NCI-H2227 treated with DMSO at 0.1 percent for 48 hours (cell line): ENCODE measurements at regions not wholly inside any gene's neighbourhood (a gene's known extent, or its start where the extent isn't known, plus 50 kb on each side); places are given as distances from the start of the nearest gene placed in this dataset.

Experiments used
- DNase-seq: peaks from one replicate; lab custom pipeline; 2025; lab: John Stamatoyannopoulos, UW

DNA sequence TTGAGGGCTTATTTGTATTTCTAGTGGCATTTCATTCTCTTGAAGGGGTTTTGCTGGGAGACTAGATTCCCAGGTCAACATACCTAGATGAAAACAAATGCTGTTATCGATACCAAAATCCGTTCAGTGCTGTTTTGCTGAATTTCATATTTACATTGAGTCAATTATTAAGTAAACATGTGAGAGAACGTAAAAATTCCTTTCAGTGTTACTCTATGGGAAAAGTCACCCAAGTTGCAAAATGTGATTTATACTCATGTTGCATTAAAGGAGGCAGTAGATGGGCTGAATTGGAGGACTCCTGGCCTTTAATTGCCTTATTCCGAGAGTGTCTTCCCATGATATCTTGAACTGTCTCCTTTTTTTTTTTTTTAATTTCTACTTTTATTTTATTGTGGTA lies 1011.3 kb upstream of the NR2F2 start:
- no peak for DNase-seq

- DNase-seq: no peak
These were observed 1006.7 kb upstream of the NR2F2 start for GRCh38 chr15:95323796-95324195.

DNA sequence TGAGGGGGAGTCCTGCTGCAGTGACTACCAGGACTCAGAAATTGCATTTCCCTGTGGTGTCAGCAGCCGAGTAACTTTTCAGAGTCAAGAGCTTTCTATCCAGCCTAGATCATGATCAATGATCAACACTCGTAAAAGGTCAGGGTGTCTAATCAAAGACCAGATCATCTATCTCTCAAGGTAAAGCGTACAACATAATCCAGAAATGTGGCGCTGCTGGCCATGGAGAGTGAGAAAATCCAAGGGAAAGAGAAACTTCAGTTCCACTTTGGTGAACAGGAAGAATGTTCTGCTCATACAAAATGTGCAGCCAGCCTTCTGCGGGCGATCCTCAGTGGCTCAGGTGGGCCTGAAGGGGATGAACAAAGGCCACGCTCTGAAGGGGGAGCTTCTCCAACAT lies 1005.8 kb upstream of the NR2F2 start:
- no peak for DNase-seq

DNA sequence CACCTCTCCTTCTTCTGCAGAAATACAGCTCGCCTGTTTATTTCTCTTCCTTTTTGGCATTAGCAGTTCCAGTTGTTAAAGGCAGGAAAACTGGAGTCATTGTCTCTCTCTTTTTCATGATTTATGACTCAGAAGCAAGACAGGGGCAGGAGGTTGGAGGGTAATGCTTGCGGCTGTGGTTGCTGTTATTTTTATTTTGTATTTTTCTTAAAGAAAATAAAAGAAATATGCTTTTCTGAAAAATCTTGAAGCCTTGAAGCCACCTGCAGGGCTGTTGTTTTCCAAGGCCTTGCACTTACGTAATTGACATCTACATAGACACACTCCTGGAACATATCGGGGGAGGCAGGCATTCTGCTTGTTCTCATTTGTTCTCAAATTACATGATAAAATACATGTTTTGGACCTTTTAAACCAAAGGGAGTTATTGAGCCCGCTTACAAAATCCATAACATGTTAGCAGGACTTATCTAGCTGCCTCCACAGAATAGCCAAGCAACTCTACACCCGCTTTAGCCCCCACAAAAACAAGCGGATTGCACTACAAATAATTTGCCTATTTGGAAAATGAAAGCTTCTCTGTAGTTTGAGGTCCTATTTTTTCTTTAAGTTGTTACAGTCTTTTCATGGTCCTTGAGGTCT lies 1004.6 kb upstream of the NR2F2 start:
- no peak for DNase-seq

DNA sequence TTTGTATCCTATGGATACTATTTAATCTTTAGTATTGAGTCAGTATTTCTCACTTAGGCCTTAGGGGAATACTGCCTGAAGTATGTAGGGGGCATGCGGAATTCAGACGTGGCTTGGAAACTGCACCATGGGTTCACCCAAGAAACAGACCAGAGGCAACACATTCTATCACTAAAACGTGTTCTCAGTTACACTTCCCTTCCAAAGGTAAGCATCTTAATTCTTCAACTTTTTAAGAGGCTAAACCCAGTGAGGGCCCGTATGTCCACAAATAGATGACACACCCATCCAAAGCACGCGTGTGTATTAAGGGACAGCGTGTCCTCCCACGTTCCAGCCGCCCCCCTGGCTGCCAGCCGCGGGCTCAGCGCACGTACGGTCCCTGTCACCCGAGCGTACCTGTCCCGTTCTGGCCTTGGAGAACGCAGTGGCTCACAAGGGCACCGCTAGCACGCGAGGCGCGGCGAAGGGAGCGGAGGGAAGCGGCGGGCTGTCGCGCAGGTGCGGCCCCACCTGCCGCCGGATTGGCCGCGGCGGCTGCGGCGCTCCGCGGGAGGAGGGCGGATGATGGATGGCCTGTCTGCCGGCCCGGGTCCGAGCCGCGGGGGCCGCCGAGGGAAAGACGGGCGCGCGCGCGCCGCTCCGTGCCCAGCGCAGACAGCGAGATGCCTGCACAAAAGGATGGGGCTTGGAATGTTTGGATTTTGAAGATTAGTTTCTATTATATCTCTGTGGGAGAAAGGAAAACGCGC lies 1003.9 kb upstream of the NR2F2 start:
- DNase-seq: no peak

GRCh38 chr15:95327183-95327525 lies 1003.3 kb upstream of the NR2F2 start:
- DNase-seq: no peak

GRCh38 chr15:95327661-95328060 lies 1002.8 kb upstream of the NR2F2 start:
- DNase-seq: no peak

- DNase-seq: no peak
These were observed 1001.9 kb upstream of the NR2F2 start for GRCh38 chr15:95328559-95328958.

DNA sequence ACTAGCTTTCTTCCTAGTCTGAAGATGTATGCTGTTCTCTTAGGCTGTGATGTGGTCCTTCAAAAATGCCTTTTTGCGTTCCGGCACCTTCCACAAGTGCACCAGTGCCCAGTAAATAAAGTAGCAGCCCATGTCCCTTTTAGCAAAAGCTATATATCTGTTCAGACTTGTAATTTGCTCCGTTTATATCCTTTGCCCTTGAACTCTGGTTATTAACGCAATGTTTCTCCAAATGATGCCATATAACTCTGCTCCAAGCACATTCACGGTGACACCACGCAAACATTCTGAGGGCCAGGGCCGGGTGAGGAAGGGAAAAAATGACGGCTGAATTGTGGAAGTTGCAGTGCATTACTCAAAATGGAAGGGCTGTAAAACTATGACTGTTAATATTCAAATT lies 1001.1 kb upstream of the NR2F2 start:
- no peak for DNase-seq

- DNase-seq: no peak
These were observed 988.8 kb upstream of the NR2F2 start for GRCh38 chr15:95341686-95342085.

GRCh38 chr15:95345867-95346266 lies 984.6 kb upstream of the NR2F2 start:
- no peak for DNase-seq

DNA sequence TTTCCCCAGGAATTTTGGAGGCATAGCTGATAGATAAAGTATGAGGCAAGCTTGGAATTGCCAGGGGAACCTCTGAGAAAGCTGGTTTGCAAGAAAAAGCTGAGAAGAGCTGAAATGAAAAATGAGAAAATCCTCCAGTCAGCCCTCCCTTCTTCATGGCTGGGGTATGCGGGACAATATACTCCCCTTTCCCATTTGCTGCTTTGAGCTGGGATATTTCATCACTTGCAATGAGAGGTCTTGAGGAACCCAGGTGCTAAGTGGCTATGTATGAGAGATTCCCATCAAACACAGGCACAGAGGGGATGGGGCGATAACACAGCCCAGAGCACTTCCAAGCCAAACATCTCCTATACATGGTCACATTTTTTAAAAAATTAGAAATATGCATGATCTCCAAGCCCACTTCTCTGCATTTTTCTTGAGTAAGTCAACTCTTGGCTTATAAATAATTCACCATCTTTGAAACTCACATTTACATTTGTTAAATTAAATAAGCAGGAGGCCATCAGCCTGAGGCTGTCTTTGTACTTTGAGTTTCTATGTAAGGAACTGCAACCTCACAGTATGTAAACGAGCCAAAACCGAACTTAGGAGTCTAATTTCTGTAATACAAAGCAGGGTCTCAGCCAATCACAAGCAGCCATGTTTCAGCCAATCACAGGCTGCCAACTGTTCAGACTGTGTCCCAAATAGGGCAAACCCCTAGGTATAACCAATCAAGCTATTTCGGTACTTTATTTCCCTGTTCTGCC lies 983.6 kb upstream of the NR2F2 start:
- DNase-seq: no peak

DNA sequence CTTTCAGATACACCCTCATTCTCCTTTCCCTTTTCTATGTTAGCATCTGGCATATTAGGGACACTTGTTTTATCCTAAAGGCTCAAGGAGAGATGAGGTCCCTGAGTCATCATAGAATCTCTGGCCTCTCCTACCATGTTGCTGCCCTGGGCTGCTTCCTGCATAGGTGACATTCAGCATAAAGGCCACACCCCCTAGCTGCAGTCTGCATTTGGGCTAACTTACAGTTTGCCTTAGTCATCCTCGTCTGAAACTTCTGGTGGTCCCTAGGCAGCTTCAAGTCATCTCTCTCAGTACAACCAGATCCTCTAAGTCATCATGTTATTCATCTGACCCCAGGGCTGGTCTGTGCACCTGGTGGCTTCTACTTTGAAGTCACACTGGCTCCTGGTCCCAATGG lies 982.7 kb upstream of the NR2F2 start:
- DNase-seq: no peak

DNA sequence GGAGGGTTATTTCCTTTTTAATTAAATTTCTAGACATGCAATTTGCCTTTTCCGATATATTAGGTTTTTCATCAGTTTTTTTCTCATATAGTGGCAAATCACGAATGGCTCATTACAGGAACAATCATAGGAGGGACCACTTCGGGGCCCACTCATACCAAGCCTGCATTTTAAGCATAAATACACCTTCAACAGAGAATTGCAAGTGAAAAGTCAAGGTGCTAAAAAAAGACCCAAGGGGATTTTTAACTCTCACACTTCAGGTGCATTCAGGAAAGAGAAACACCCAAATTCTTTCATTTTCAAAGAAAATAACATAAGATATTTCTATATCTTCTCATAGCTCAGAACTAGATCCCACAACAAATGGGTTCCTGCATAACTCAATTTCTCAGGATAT lies 979.6 kb upstream of the NR2F2 start:
- no peak for DNase-seq

GRCh38 chr15:95352631-95353187 lies 977.8 kb upstream of the NR2F2 start:
- DNase-seq: no peak

DNA sequence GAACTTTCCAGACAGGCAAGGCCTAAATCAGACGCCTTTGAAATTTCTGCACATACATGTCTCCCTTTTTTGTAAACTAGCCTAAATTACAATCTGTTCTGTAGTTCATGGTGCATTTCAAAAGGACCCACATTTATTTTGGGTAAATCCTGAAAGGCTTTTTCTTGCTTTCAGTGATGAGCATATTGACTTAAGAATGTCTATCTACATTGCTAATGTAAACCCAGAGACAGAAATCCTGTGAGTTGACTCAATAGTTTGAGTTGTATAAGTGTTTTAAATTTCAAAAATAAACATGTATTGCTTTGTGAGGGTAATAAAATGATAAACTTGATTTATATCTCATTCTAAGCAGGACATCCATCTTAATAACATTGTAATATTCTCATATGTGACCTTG lies 977.0 kb upstream of the NR2F2 start:
- no peak for DNase-seq

DNA sequence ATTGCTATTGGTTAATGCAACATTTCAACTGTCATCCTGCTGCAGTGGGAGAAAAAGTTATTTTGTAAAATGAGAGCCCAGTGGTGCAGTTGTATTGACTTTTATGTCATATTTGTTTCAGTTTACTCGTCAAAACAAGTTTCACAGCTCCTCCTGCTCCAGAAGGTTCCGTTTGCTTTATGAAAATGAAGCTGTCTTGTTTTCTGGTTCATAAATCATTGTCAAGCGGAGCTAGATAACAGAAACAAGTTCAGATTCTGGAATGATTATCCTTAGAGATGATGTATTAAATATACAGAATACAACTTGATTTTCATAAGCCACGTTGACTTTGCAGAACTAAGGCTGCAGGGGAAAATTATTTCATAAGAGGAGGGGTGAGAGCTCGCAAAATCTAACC lies 970.5 kb upstream of the NR2F2 start:
- DNase-seq: no peak

GRCh38 chr15:95362306-95362705 lies 968.2 kb upstream of the NR2F2 start:
- no peak for DNase-seq

- no peak for DNase-seq
These were observed 966.9 kb upstream of the NR2F2 start for GRCh38 chr15:95363646-95364045.

GRCh38 chr15:95365511-95366107 lies 964.9 kb upstream of the NR2F2 start:
- no peak for DNase-seq

GRCh38 chr15:95368191-95368590 lies 962.3 kb upstream of the NR2F2 start:
- DNase-seq: no peak

GRCh38 chr15:95368755-95369601 lies 961.5 kb upstream of the NR2F2 start:
- DNase-seq: no peak
